ENCODE measurements at regions not wholly inside any gene's neighbourhood (a gene's known extent, or its start where the extent isn't known, plus 50 kb on each side); places are given as distances from the start of the nearest gene placed in this dataset.

DNA sequence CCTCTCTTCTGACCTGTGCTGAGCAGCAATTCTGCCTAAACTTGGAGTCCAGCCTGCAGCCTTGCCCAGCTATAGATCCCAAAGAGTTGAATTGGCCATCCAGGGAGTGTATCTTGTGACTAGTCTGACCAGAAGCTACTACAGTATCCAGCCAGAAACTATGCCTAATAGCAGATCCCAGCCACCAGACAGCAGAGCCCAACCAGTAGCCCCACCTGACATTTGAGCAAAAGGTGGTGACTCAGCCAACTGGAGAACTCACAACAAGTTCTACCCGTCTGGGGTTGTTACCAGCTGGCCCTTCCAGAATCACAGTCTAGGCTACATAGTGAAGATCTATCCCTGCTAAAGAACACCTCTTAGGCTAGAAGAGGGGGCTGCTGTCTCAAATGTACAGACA is 315.0 kb downstream of the CRPPA start:
- in situ Hi-C loops (cut with MboI; ENCODE audit: low sequenced_read_pairs in 4 of 4) (no loop called here), intact Hi-C loops (cut with DNase I; ENCODE audit: low total_unique reads) (no loop called here)
- H3K4me1 ChIP-seq: no peaks in the 10 kb centered on the region
- ATAC-seq (no peak), DNase-seq (no peak)
- H3K27me3 ChIP-seq: no peaks in the 10 kb centered on the region
- no peaks in the 10 kb centered on the region for H3K36me3 ChIP-seq
- no peak overlapping the region for H3K27ac ChIP-seq
- H3K9me3 ChIP-seq: peaks cover 0 to 20% (median 0%) of the 10 kb centered on the region in 3 donors
- H3K4me3 ChIP-seq: no peak overlapping the region
- TF ChIP-seq, protein P1, sequence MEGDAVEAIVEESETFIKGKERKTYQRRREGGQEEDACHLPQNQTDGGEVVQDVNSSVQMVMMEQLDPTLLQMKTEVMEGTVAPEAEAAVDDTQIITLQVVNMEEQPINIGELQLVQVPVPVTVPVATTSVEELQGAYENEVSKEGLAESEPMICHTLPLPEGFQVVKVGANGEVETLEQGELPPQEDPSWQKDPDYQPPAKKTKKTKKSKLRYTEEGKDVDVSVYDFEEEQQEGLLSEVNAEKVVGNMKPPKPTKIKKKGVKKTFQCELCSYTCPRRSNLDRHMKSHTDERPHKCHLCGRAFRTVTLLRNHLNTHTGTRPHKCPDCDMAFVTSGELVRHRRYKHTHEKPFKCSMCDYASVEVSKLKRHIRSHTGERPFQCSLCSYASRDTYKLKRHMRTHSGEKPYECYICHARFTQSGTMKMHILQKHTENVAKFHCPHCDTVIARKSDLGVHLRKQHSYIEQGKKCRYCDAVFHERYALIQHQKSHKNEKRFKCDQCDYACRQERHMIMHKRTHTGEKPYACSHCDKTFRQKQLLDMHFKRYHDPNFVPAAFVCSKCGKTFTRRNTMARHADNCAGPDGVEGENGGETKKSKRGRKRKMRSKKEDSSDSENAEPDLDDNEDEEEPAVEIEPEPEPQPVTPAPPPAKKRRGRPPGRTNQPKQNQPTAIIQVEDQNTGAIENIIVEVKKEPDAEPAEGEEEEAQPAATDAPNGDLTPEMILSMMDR (IDR thresholded peaks at IDR 0.05 in 4 of 5, conservative IDR thresholded peaks at IDR 0.05 in 1 of 5): no peak
- TF ChIP-seq POLR2A (IDR thresholded peaks at IDR 0.05): no peak

DNA sequence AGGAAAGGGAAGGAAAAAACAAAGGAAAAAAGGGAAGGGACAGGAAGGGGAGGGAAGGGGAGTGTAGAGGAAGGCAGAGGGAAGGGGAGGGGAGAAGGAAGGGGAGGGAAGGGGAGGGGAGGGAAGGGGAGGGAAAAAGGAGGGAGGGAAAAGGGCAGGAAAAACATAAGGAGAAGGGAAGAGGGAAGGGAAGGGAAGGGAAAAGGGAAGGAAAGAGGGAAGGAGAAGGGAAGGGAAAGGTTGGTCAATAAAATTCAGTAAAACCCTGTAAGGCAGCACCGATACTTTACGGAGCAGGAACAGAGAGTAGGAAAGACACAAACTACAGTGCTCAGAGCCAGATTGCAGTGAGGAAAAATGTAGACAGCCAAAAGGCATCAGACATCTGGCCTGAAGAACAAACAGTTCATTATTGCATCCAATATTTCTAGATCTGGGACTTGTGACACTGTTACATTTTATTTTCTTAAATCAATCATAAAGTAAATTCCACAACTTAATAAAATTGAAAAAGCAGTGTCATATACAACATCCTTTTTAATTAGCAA is 322.0 kb downstream of the CRPPA start:
- in situ Hi-C loops (cut with MboI; ENCODE audit: low sequenced_read_pairs in 4 of 4): loop anchor here in 1 of 4 donors (25.0 kb wide), 1 partner anchor 787 kb away; no protein-coding TSS in a partner anchor
- no peak overlapping the region for H3K27ac ChIP-seq
- no peak overlapping the region for H3K4me3 ChIP-seq
- DNase-seq: no peak
- H3K27me3 ChIP-seq: no peaks in the 10 kb centered on the region
- ATAC-seq: no peak
- no peaks in the 10 kb centered on the region for H3K36me3 ChIP-seq
- no peaks in the 10 kb centered on the region for H3K4me1 ChIP-seq
- intact Hi-C loops (cut with DNase I; ENCODE audit: low total_unique reads): no loop called here
- H3K9me3 ChIP-seq: no peaks in the 10 kb centered on the region
- no peak for TF ChIP-seq POLR2A (IDR thresholded peaks at IDR 0.05)
- TF ChIP-seq, protein P1 (IDR thresholded peaks at IDR 0.05 in 4 of 5, conservative IDR thresholded peaks at IDR 0.05 in 1 of 5): no peak

DNA sequence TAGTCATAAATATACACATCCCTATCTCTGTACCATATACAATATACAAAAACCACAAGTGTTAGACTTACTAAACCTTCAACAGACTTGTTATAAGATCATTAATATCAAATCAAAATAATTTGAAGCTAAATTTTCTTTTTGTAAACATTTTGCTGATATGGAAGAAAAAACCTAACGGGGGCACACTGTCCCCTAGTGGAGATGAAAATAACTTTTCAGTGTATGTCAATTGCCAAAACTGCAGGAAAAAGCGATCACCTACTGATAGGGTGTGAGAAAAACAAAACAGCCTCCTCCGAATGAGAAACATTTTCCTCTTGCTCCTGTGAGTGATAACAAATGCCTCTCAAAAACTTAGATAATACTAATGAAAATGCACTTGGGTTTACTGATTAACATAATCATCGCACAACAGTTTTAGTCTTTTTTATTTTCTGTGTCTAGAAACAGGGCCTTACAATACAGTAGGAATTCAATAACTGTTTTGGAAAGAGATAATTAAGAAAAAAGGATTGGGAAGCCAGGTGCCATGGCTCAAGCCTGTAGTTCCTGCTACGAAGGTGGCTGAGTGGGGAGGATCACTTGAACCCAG is 322.7 kb downstream of the CRPPA start:
- no peak overlapping the region for H3K4me3 ChIP-seq
- no peaks in the 10 kb centered on the region for H3K9me3 ChIP-seq
- H3K4me1 ChIP-seq: no peaks in the 10 kb centered on the region
- no peaks in the 10 kb centered on the region for H3K27me3 ChIP-seq
- intact Hi-C loops (cut with DNase I; ENCODE audit: low total_unique reads) (no loop called here), in situ Hi-C loops (cut with MboI; ENCODE audit: low sequenced_read_pairs in 4 of 4) (loop anchor here in 1 of 4 donors (25.0 kb wide), 1 partner anchor 786 kb away; no protein-coding TSS in a partner anchor)
- DNase-seq: no peak
- ATAC-seq: no peak
- H3K27ac ChIP-seq: no peak overlapping the region
- TF ChIP-seq, protein P1 (IDR thresholded peaks at IDR 0.05 in 4 of 5, conservative IDR thresholded peaks at IDR 0.05 in 1 of 5): peak; percentile 40 to 67 (median 44)
- no peak for TF ChIP-seq POLR2A (IDR thresholded peaks at IDR 0.05)
- no peaks in the 10 kb centered on the region for H3K36me3 ChIP-seq

DNA sequence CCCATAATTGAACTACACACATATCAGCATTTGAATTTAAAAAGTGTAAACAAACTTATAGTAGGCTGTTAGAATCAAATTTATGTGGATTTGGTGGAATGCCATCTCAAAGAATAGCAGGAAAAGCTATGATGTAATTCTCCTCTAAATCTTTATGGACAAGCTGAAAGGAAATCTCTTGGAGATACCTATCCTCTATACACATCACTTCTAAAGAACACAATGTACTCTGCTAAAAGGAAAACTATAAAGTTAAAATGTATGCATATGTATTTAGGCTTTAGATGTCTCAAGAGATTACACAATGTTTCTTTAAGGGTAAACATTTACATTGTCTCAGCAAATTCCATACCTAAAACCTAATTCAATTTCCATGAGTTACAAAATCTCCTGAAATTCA is 323.3 kb downstream of the CRPPA start:
- ATAC-seq: no peak
- intact Hi-C loops (cut with DNase I; ENCODE audit: low total_unique reads): no loop called here
- no peaks in the 10 kb centered on the region for H3K4me1 ChIP-seq
- H3K27ac ChIP-seq: no peak overlapping the region
- in situ Hi-C loops (cut with MboI; ENCODE audit: low sequenced_read_pairs in 4 of 4): loop anchor here in 1 of 4 donors (25.0 kb wide), 1 partner anchor 786 kb away; no protein-coding TSS in a partner anchor
- H3K9me3 ChIP-seq: no peaks in the 10 kb centered on the region
- H3K27me3 ChIP-seq: no peaks in the 10 kb centered on the region
- DNase-seq: no peak
- H3K36me3 ChIP-seq: no peaks in the 10 kb centered on the region
- TF ChIP-seq POLR2A (IDR thresholded peaks at IDR 0.05): no peak
- TF ChIP-seq, protein P1 (IDR thresholded peaks at IDR 0.05 in 4 of 5, conservative IDR thresholded peaks at IDR 0.05 in 1 of 5): no peak
- H3K4me3 ChIP-seq: no peak overlapping the region
